Lower leg skin (tissue), 3 donors: ENCODE measurements at regions not wholly inside any gene's neighbourhood (a gene's known extent, or its start where the extent isn't known, plus 50 kb on each side); places are given as distances from the start of the nearest gene placed in this dataset.

Experiments used
- CTCF ChIP-seq, 3 donors: fragments of 450-650 bp; IDR thresholded peaks; one replicate each; pipeline ENCODE4 v1.5.1; 2016; ENCODE audit warnings: antibody characterized with exemption in 3 of 3, mild to moderate bottlenecking in 3 of 3, moderate library complexity in 2 of 3
- POLR2A ChIP-seq, 2 donors: fragments of 450-650 bp; IDR thresholded peaks; one replicate each; pipeline ENCODE4 v1.6.1; 2016 to 2017; ENCODE audit warnings: antibody characterized with exemption in 2 of 2, mild to moderate bottlenecking in 1 of 2, moderate library complexity in 1 of 2

GRCh38 chr16:72427051-72427782 is 255.3 kb upstream of the PMFBP1 start:
- TF ChIP-seq CTCF (IDR thresholded peaks at IDR 0.05) (no peak), POLR2A (IDR thresholded peaks at IDR 0.05) (no peak)
